HG03060 (cell line): ENCODE measurements at regions not wholly inside any gene's neighbourhood (a gene's known extent, or its start where the extent isn't known, plus 50 kb on each side); places are given as distances from the start of the nearest gene placed in this dataset.
"Not testable (repeated sequence)": the region's sequence is repeated elsewhere in the genome, so short reads cannot be mapped to it uniquely, and the experiment has no call there.

Experiments
- ATAC-seq: cut with Tn5 transposase; IDR thresholded peaks from one replicate; pipeline ENCODE4 v1.9.1; 2021; ENCODE audit warnings: low read depth, moderate number of reproducible peaks; ENCODE audit not compliant: unreplicated experiment

- no peak for ATAC-seq
Measured at GRCh38 chr10:31173752-31174151, 142.1 kb upstream of the ZNF438 start.

DNA sequence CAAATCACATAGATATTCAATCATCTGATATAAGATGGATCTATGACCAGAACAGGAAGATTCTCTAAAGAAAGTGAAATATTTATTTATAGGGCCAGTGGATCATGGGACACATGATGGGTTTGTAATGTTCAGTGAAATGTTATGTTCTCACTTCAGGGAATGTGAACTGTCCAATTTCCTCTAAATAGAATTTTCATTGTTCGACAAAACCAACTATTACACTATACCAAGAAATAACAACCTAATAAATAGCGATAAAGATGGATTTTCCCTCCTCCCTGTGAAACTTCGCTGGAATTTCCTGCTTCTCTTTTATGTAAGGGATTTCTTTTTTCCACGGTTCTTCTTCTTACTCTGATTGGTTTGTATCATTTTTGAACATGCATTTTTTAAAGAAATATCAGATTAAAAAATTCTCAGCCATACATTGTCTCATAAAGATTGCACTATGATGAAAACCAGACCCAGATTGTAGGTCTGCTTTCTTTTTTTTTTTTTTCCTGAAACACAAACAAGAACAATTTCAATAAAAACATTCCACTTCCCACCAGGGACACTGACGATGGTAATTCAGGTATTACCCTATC is 139.8 kb upstream of the ZEB1 start:
- no peak for ATAC-seq

- ATAC-seq = no peak
Measured at GRCh38 chr10:31186225-31187000, 132.6 kb upstream of the ZEB1 start.

GRCh38 chr10:31187182-31187581 is 131.8 kb upstream of the ZEB1 start:
- no peak for ATAC-seq

GRCh38 chr10:31187607-31188210 is 131.3 kb upstream of the ZEB1 start:
- no peak for ATAC-seq

DNA sequence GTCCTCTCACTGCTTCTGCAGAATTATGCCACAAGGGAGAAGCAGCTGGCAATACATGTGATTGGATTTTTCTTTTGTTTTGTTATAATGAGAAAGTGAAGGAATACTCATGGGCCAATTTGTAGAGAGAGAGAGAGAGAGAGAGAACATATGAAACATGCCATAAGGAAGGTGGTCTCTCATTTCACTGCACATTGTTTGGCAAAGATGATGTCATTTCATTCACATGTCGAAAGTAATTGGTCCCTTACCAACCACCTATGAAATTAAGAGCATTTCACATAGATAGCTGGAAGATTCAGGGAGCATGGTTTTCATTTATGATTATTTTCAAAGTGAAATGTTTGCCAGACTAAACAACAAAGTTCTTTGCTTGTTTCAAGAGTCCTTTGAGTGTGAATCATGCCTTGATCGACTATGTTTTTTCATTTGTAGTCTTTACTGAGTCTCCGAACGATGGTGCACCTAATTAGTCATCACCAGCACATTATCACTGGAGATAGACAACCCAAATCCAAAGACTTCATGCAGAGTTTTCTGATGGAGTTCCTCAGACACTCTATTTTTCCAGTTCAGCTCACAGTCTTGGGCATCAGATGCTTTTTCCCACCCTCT is 130.1 kb upstream of the ZEB1 start:
- ATAC-seq = no peak

- ATAC-seq = no peak
Measured at GRCh38 chr10:31190488-31190887, 128.5 kb upstream of the ZEB1 start.

- no peak for ATAC-seq
Measured at GRCh38 chr10:31192475-31192874, 126.5 kb upstream of the ZEB1 start.

DNA sequence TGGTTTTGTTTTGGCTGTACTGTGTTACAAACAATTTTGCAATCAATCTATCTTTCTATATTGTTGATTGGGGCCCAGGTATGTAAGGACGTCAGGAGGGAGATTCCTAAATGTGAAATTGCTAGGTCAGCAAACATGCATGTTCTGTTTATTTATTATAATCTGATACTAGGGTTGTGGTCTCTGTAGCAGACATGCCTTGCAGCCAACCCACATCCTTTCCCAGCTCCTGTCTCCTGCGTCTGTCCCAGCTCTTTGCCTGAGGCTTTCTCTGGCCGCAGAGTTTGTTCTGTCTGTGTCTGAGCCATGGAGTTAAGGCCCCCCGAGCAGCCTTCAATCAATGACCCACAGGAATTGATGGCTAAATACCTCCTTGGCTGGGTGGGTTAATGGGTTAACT is 124.0 kb upstream of the ZEB1 start:
- ATAC-seq = no peak

- no peak for ATAC-seq
Measured at GRCh38 chr10:31197886-31198285, 121.1 kb upstream of the ZEB1 start.

DNA sequence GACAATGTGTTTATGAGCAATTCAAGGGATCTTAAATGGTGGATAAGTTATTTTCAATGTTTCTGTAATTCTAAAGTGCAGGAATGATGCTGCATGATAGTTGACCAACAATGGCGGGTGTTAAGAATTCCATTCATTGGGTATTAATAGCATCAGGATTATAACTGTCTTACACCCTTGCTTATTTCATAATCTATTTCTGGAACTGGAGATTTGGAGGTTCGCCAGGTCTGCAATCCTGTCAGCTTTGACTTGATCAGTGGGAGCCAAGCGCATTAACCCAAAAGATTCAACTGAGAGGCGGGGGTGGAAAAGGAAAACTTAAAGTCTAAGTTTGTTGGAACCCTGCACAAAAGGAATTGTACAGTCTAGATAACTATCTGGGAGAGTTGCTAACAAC is 114.9 kb upstream of the ZEB1 start:
- ATAC-seq = no peak

GRCh38 chr10:31207636-31208035 is 111.4 kb upstream of the ZEB1 start:
- no peak for ATAC-seq

GRCh38 chr10:31209478-31209877 is 109.5 kb upstream of the ZEB1 start:
- ATAC-seq = no peak

- no peak for ATAC-seq
Measured at GRCh38 chr10:31210190-31210589, 108.8 kb upstream of the ZEB1 start.

- ATAC-seq = no peak
Measured at GRCh38 chr10:31213959-31214358, 105.1 kb upstream of the ZEB1 start.

GRCh38 chr10:31215052-31215451 is 104.0 kb upstream of the ZEB1 start:
- no peak for ATAC-seq

- ATAC-seq = no peak
Measured at GRCh38 chr10:31219306-31219705, 99.7 kb upstream of the ZEB1 start.

GRCh38 chr10:31228780-31229179 is 90.2 kb upstream of the ZEB1 start:
- not testable (repeated sequence) for ATAC-seq

DNA sequence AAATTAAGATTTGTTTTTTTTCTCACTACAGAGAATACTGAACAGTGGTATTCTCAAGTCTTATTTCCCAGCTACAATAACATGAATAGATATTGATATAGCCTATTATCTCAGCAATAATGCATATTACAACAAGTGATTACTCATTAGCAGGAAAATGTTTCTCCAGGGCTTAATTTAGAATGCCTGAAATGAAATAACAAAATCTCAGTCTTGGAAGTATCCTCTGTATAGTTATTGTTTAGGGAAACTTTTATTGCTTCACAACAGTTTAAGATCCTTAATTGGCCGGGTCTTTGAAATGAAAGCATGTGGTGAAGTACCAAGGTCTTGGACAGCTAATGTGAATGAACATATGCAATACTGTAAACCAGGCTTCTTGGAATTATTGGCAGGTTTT is 79.1 kb upstream of the ZEB1 start:
- ATAC-seq = no peak

DNA sequence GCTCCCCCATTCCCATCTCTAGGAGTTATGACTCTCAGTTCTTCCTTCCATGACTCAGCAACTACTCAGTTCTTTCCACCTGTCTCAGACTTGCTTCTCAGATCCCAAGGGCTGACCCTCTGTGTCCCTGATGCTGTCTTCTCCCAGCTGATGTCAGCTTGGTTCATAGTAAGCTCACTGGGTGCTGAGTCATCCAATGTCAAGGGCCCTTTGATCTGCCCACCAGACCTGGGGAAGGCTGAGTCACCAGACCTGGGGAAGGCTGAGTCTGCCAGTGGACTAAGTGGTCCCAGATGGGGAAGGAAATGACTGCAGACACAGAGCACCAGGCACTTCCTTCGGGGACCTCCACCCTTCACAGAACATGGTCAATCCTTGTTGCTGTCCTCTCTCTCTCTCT is 76.1 kb upstream of the ZEB1 start:
- ATAC-seq = peak; percentile 49

DNA sequence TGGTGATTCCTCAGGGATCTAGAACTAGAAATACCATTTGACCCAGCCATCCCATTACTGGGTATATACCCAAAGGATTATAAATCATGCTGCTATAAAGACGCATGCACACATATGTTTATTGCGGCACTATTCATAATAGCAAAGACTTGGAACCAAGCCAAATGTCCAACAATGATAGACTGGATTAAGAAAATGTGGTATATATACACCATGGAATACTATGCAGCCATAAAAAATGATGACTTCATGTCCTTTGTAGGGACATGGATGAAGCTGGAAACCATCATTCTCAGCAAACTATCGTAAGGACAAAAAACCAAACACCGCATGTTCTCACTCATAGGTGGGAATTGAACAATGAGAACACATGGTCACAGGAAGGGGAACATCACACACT is 67.9 kb upstream of the ZEB1 start:
- not testable (repeated sequence) for ATAC-seq

GRCh38 chr10:31253237-31253636 is 65.8 kb upstream of the ZEB1 start:
- ATAC-seq = no peak
